ENCODE measurements at regions not wholly inside any gene's neighbourhood (a gene's known extent, or its start where the extent isn't known, plus 50 kb on each side); places are given as distances from the start of the nearest gene placed in this dataset.

GRCh38 chr3:95810462-95810861 lies 1003.9 kb upstream of the EPHA6 start (continued):
- no peak for TF ChIP-seq GTF2F1 (IDR thresholded peaks at IDR 0.05; ENCODE audit: borderline replicate concordance, low read depth, low read length)
- TF ChIP-seq CEBPB (IDR thresholded peaks at IDR 0.05; ENCODE audit: low read depth, low read length): no peak

All from H1 (cell line).